Omental fat pad (tissue), 3 donors: ENCODE measurements at regions not wholly inside any gene's neighbourhood (a gene's known extent, or its start where the extent isn't known, plus 50 kb on each side); places are given as distances from the start of the nearest gene placed in this dataset.
"Not testable (repeated sequence)": the region's sequence is repeated elsewhere in the genome, so short reads cannot be mapped to it uniquely, and the experiment has no call there.

Experiments used
- ATAC-seq: fragments of 150-250 bp; one replicate; pipeline ENCODE4 v1.9.1; 2016; ENCODE audit warnings: mild to moderate bottlenecking, moderate library complexity; ENCODE audit not compliant: low FRiP score
- DNase-seq: peaks from one replicate; pipeline ENCODE4 v3.0.0-alpha.2; 2019; ENCODE audit warnings: low spot score
- TF ChIP-seq, protein P1 (sequence below), 3 donors: fragments of 450-650 bp; IDR thresholded peaks; one replicate each; pipeline ENCODE4 v1.5.1; 2016 to 2017; ENCODE audit warnings: antibody characterized with exemption in 3 of 3, mild to moderate bottlenecking in 3 of 3, moderate library complexity in 2 of 3

DNA sequence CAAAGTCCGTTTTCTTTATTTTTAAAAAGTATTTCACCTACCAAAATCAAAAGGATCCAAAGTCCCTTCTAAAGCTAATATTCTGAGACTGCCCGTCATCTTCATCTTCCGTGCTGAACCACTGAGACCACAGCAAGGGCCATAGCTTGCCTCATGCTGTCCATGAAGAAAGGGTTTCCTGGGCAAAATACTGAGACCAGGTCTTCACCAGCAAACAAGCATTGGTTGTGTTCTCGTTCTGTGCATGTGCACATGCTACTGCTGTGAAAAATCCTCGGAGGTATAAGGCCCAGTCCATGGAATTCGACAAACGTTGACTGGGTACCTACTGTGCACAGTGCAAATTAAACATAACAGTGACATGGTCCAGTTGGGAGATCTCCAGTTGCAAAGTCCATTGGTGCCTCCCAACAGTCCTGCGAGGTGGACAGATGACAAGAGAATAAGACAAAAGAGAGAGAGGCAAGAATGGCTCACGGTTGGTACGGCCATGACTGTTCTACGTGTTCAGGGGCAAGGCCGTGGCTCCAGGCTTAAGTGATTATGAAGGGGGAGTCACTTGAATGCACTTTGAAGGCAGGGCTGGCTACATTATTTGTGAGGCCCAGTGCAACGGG lies 192.6 kb upstream of the GLI2 start:
- no peak for DNase-seq
- ATAC-seq, result no peak
- TF ChIP-seq, protein P1, sequence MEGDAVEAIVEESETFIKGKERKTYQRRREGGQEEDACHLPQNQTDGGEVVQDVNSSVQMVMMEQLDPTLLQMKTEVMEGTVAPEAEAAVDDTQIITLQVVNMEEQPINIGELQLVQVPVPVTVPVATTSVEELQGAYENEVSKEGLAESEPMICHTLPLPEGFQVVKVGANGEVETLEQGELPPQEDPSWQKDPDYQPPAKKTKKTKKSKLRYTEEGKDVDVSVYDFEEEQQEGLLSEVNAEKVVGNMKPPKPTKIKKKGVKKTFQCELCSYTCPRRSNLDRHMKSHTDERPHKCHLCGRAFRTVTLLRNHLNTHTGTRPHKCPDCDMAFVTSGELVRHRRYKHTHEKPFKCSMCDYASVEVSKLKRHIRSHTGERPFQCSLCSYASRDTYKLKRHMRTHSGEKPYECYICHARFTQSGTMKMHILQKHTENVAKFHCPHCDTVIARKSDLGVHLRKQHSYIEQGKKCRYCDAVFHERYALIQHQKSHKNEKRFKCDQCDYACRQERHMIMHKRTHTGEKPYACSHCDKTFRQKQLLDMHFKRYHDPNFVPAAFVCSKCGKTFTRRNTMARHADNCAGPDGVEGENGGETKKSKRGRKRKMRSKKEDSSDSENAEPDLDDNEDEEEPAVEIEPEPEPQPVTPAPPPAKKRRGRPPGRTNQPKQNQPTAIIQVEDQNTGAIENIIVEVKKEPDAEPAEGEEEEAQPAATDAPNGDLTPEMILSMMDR (IDR thresholded peaks at IDR 0.05), result no peak

DNA sequence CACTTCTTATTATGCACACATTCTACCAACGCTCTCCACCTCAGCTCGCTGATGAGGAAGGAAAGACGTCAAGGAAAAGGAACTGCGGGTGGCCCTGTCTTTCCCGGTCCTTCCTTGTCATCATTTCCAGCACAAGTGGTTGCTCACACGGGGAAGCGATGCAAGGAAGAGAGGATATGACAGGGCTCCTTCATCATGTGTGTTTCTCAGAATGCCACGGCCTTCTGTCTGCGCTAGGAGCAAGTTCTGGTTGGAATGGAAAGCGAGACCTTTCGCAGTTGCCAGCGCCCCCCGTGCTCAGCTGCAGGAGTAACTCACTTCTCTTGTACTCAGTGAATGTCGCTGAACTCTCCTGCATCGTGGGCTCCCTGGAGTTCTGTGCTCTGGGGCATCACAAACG lies 191.8 kb upstream of the GLI2 start:
- TF ChIP-seq, protein P1 (IDR thresholded peaks at IDR 0.05), result no peak
- DNase-seq, result no peak
- no peak for ATAC-seq

DNA sequence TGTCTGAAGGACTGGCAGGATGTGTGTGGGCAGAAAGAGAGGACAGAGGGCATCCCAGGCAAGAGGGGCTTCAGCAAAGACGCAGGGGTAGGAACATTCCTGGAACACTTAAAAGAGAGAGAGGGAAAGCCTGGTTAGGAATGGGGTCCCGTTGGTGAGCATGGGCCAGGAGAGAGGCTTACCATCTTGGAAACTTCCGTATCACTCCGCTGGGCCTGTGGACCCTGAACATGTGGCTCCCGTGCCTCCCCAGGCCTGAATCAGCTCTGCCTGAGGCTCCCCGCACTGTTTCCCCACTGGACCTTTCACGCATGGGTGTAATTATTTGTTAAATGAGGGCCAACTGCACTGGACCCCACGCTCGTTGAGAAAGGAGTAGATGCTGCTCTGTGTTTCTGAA lies 191.1 kb upstream of the GLI2 start:
- no peak for ATAC-seq
- TF ChIP-seq, protein P1 (IDR thresholded peaks at IDR 0.05), result no peak
- DNase-seq, result no peak

DNA sequence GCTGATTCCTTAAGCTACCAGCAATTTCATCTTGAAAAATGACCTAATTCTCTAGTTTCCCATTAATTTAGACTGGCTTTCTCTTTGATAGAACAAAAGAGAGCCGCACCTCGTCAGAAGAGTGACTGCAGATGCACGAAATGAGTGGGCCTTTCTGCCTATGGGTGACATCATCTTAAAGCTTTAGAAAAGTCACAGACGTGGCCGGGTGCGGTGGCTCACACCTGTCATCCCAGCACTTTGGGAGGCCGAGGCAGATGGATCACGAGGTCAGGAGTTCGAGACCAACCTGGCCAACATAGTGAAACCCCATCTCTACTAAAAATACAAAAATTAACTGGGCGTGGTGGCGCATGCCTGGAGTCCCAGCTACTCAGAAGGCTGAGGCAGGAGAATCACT lies 190.7 kb upstream of the GLI2 start:
- DNase-seq, ATAC-seq: not testable (repeated sequence)

DNA sequence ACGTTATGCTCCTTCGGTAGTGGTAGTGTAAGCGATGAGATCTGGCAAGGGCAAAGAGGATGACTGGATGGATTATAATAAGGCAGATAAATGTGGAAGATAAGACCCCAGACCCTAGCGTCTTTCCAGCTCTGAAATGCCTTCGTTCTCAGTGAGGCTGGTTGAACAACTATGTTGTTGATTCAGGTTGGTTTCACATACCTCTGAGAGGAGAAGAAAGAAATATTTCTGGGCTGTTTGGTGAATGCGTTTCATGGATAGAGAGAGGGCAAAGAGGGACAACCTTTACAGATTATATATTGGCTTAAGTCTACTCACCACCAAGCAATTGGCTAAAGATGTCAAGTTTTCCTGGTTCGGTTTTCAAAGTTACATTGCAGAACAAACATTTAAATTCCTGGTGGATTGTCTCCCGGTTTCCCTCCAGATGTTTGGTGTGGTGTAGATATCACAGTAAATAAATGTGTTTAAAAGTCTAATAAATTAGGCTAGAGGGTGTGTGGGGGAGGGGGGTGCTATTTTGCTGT lies 190.1 kb upstream of the GLI2 start:
- TF ChIP-seq, protein P1 (IDR thresholded peaks at IDR 0.05), result no peak
- ATAC-seq (no peak), DNase-seq (no peak)

DNA sequence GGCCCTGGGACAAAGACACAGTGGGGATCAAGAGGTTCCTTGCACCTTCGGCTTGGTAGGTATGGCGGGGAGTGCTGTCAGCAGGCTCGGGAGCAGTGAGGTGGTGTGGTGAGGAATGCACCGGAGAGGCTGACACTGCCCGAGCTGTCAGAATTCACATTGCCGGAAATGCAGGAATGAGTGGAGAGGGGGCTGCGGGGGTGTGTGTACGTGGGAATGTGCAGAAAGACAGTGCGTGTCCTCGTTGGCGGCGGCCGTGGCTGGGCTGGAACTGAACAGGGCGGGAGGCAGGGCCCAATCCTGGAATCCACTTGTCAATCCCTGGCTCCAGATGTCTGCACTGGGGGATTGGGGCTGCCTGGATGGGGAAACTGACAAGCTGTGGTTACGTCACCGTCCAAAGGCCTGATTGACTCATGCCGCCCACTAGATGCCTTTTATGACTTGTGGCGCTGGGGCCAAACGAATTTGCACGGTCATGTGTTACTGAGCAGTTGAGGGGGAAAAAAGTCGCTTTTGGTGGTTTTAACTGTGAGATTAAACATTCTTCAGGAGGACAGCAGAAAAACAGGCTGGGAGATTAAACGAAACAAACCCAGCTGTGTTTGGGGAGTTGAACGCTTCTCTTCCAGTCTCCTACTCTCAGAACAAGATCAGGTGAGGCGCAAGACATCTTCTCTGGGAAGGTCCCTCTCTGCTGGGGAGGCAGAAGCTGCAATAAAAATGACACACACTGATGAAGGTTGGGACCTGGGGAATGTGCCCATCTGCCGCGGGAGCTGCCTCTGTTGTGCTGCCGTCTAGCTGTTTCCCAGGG lies 189.4 kb upstream of the GLI2 start:
- ATAC-seq (peak; percentile 91), DNase-seq (peak; percentile 40)
- TF ChIP-seq, protein P1 (IDR thresholded peaks at IDR 0.05), result no peak

DNA sequence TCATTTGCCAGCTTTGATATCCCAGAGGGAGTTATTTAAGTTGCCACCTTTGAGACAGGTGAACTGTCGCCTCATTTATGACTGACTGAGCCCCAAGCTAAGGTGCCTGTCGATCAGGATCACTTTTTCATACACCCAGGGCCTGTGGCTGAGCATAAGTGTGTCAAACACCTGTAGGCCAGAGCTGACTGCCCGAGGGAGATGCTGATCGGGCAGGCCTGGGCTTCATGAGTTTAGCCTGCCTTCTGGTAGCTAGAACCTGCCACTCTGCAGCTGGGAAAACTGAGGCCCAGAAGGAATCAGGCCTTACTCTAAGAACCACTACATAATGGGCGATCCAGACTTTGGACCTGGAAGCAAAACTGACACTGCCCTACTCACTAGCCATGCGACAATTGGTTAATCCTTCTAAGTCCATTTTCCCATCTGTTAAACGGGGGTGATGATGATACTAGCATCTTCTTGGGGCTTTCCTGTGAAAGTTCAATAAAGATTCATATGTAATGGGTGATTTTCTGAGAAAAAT lies 188.7 kb upstream of the GLI2 start:
- TF ChIP-seq, protein P1 (IDR thresholded peaks at IDR 0.05), result no peak
- ATAC-seq (no peak), DNase-seq (no peak)
